Kidney (tissue), 13 donors: ENCODE measurements at regions not wholly inside any gene's neighbourhood (a gene's known extent, or its start where the extent isn't known, plus 50 kb on each side); places are given as distances from the start of the nearest gene placed in this dataset.

Experiments used
- DNase-seq, 5 donors: peaks; one replicate each; pipeline ENCODE4 v3.0.0-alpha.2; 2013 to 2020
- FAIRE-seq: peaks from 2 replicates; lab custom pipeline; 2012; peaks lifted over from hg19 to GRCh38; lab: Jason Lieb, UNC
- H3K27ac ChIP-seq, 2 donors: one replicate each; pipeline ENCODE4 v1.7.0; 2013; ENCODE audit warnings: low read depth in 2 of 2, low read length in 2 of 2, inconsistent platforms in 1 of 2
- H3K27me3 ChIP-seq: one replicate; pipeline ENCODE4 v1.7.1; 2013; ENCODE audit warnings: low read length, inconsistent platforms; ENCODE audit not compliant: control insufficient read depth, insufficient read depth
- H3K36me3 ChIP-seq, 3 donors: one replicate each; pipeline versions ENCODE4 v1.7.0 to v1.7.1; 2013; ENCODE audit warnings: low read length in 3 of 3, control low read depth in 1 of 3, inconsistent platforms in 1 of 3; ENCODE audit not compliant: insufficient read depth in 3 of 3, control insufficient read depth in 2 of 3
- H3K4me1 ChIP-seq, 3 donors: one replicate each; pipeline versions ENCODE4 v1.7.0 to v1.7.1; 2013; ENCODE audit warnings: low read length in 3 of 3, inconsistent platforms in 1 of 3, low read depth in 1 of 3; ENCODE audit not compliant: control insufficient read depth in 2 of 3, insufficient read depth in 2 of 3
- H3K4me3 ChIP-seq, 3 donors: one replicate each; pipeline versions ENCODE4 v1.7.0 to v1.8.1; 2013; ENCODE audit warnings: low read length in 3 of 3, control low read depth in 1 of 3, inconsistent platforms in 1 of 3
- H3K9ac ChIP-seq, 3 donors: one replicate each; pipeline versions ENCODE4 v1.7.0 to v1.7.1; 2013; ENCODE audit warnings: low read length in 3 of 3, control low read depth in 1 of 3, inconsistent platforms in 1 of 3
- H3K9me3 ChIP-seq, 3 donors: one replicate each; pipeline versions ENCODE4 v1.7.0 to v1.7.1; 2013; ENCODE audit warnings: low read length in 3 of 3, control low read depth in 1 of 3, inconsistent platforms in 1 of 3; ENCODE audit not compliant: control insufficient read depth in 2 of 3, insufficient read depth in 1 of 3
- CTCF ChIP-seq: IDR thresholded peaks from 3 replicates; pipeline ENCODE4 v1.5.1; 2012; ENCODE audit warnings: mild to moderate bottlenecking, moderate library complexity, borderline replicate concordance; ENCODE audit not compliant: insufficient read depth; ENCODE audit errors: extremely low read depth
- intact Hi-C: fragments of 100-400 bp; cut with DNase I; formaldehyde crosslinking; loops from one replicate; pipeline ENCODE4 v1.11.1; 2022
- donor health status: control.
- donor health status: control.
- donor health status: control.
- donor health status: control.
- donor health status: control.
- donor health status: DM: yes; HTN: yes; CAD: no.
- donor health status: Normal renal cell carcinoma (clear cell type).

- FAIRE-seq (no peak), DNase-seq (no peak)
- no peaks in the 10 kb centered on the region for H3K36me3 ChIP-seq
- H3K4me3 ChIP-seq = no peak overlapping the region
- no peak overlapping the region for H3K27ac ChIP-seq
- intact Hi-C loops = no loop called here
- H3K4me1 ChIP-seq = no peaks in the 10 kb centered on the region
- no peaks in the 10 kb centered on the region for H3K9me3 ChIP-seq
- H3K9ac ChIP-seq = no peak overlapping the region
- TF ChIP-seq CTCF = no peak
- H3K27me3 ChIP-seq = no peaks in the 10 kb centered on the region
These were observed 491.8 kb downstream of the ANXA1 start for GRCh38 chr9:73643379-73644013.

- Histone ChIP-seq H3K4me1 (no peaks in the 10 kb centered on the region), H3K27me3 (no peaks in the 10 kb centered on the region), H3K4me3 (no peak overlapping the region), H3K9me3 (no peaks in the 10 kb centered on the region), H3K36me3 (no peaks in the 10 kb centered on the region), H3K27ac (no peak overlapping the region), H3K9ac (no peak overlapping the region)
- DNase-seq (no peak), FAIRE-seq (no peak)
- intact Hi-C loops = no loop called here
- no peak for TF ChIP-seq CTCF
These were observed 495.9 kb downstream of the ANXA1 start for GRCh38 chr9:73647560-73647959.

- no peak for TF ChIP-seq CTCF
- FAIRE-seq = no peak
- Histone ChIP-seq H3K9ac (no peak overlapping the region), H3K36me3 (no peaks in the 10 kb centered on the region), H3K27me3 (no peaks in the 10 kb centered on the region), H3K4me1 (no peaks in the 10 kb centered on the region), H3K4me3 (no peak overlapping the region), H3K27ac (no peak overlapping the region), H3K9me3 (no peaks in the 10 kb centered on the region)
- no peak for DNase-seq
- intact Hi-C loops = no loop called here
These were observed 497.9 kb downstream of the ANXA1 start for GRCh38 chr9:73649552-73649951.

DNA sequence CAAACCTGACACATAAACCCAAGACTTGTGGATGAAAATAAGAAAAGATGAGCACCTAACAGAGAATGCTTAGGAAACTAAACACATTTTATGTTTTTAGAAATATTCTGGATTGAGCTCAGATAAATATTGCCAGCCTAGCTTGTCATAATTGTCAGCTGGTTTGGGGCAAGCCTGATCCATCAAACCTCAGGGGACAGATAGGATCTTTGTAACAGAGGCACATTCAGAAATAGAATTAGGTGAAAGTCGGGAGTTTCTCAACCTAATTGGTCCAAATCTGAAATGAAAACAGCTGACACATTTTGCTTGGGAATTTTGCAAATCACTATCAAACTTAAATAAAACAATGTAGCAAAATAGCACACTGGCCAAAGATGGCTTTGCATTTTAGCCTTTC lies 503.7 kb downstream of the ANXA1 start:
- FAIRE-seq (no peak), DNase-seq (no peak)
- H3K27ac ChIP-seq = no peak overlapping the region
- no peaks in the 10 kb centered on the region for H3K27me3 ChIP-seq
- H3K36me3 ChIP-seq = no peaks in the 10 kb centered on the region
- H3K4me1 ChIP-seq = no peaks in the 10 kb centered on the region
- H3K9me3 ChIP-seq = no peaks in the 10 kb centered on the region
- H3K9ac ChIP-seq = no peak overlapping the region
- no peak for TF ChIP-seq CTCF
- intact Hi-C loops = no loop called here
- H3K4me3 ChIP-seq = no peak overlapping the region
